ENCODE measurements at regions not wholly inside any gene's neighbourhood (a gene's known extent, or its start where the extent isn't known, plus 50 kb on each side); places are given as distances from the start of the nearest gene placed in this dataset.

- TF ChIP-seq CHD7 (IDR thresholded peaks at IDR 0.05; ENCODE audit: insufficient replicate concordance, low read length) = no peak
Measured at GRCh38 chr20:57946559-57947315, 236.9 kb upstream of the PMEPA1 start (continued).

Data from H1 (cell line).